Left renal cortex interstitium (tissue), 4 donors: ENCODE measurements at regions not wholly inside any gene's neighbourhood (a gene's known extent, or its start where the extent isn't known, plus 50 kb on each side); places are given as distances from the start of the nearest gene placed in this dataset.

Experiments used
- DNase-seq, 4 donors: peaks; one replicate each; pipeline ENCODE4 v3.0.0-alpha.2; 2013; ENCODE audit warnings: low read depth in 4 of 4, low spot score in 2 of 4, missing footprints in 1 of 4

DNA sequence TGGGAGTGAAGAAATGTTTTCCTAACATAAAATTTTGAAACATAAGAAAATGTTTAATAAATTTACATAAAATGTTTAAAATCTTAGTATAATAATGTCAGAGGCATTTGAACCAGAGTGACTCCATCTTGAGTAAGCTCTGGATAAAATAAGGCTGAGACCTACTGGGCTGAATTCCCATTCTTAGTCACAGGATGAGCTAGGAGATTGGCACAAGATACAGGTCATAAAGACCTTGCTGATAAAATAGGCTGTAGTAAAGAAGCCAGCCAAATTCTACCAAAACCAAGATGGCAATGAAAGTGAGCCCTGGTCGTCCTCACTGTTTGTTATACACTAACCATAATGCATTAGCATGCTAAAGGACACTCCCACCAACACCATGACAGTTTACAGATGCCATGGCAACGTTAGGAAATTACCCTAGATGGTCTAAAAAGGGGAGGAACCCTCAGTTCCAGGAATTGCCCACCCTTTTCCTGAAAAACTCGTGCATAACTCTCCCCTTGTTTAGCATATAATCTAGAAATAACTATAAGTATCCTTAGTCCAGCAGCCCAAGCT, 1184.0 kb downstream of the UQCRFS1 start:
- no peak for DNase-seq

DNA sequence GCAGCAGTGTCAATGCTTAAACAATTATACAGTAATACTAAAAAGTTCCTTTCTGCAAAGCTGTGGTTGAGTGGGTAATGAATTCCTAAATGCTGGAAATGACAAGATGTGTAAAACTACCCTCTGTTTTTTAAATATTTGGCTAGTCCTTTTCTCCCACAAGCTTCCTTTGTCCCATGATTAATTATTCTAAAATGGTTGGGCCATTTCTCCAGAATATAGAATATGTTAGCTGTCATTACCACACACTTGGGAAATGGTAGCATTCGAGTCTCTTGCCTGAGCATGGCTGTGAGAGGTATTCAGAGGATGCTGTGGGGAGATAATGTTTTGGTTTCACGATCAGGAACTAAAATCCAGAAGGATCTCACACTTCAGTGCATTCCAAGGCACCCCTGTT, 1185.8 kb downstream of the UQCRFS1 start:
- no peak for DNase-seq

DNA sequence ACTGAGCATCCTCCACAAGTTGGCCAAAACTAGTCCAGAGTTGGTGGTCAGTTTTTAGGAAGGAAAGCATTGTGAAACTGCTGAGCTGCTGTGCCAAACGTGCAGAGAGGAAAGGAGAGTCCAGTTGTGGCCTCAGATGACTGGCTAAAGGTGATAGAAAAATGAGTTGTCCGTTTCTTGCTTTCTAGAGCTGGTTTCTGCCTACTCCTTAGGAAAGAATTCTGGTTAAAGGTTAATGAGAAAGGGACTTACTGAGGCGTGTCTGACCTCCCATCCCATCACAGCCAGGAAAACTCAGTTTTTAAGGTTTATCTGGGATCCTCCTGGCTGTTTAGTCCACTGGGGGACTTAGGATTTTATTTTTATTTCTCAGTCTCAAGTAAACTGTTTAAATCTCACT, 1186.3 kb downstream of the UQCRFS1 start:
- DNase-seq: no peak

DNA sequence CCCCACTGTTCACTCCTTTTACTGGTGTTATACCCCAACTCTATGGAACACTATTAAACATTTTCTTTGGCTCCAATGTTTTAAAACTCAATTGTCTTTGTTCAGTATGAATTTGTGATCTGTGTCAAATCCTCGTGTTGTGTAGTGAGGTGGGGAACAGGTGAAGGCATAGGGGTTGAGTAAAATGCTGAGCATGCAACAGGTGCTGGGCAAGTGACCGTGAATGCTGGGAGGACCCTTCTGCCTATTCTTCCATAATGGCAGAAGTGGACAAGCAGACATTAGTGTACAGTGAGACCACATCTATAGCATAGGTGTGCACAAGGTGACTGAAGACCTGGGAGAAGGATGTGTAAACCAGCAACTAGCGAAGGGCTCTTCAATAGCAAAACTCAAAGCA, 1188.0 kb downstream of the UQCRFS1 start:
- DNase-seq: no peak

GRCh38 chr19:28023064-28023463, 1189.9 kb downstream of the UQCRFS1 start:
- no peak for DNase-seq

DNA sequence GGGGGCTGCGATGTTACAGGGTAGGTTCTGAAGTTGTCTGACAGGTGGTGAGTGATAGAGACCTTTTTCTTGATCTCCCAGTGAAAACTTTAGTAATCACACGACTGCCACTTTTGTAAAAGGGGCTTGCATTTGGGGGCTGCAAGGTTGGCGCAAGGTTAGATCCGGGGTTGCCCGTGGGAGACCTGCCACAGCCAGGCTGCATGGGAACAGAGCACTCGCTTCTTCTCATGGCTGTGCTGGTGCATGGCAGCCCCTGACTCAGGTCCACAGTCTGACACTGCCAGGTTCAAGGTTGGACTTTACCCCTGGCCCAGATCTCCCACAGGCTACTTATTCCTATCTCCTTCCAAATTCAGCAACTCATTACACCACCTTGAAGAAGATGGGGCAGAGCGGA, 1190.4 kb downstream of the UQCRFS1 start:
- no peak for DNase-seq

DNA sequence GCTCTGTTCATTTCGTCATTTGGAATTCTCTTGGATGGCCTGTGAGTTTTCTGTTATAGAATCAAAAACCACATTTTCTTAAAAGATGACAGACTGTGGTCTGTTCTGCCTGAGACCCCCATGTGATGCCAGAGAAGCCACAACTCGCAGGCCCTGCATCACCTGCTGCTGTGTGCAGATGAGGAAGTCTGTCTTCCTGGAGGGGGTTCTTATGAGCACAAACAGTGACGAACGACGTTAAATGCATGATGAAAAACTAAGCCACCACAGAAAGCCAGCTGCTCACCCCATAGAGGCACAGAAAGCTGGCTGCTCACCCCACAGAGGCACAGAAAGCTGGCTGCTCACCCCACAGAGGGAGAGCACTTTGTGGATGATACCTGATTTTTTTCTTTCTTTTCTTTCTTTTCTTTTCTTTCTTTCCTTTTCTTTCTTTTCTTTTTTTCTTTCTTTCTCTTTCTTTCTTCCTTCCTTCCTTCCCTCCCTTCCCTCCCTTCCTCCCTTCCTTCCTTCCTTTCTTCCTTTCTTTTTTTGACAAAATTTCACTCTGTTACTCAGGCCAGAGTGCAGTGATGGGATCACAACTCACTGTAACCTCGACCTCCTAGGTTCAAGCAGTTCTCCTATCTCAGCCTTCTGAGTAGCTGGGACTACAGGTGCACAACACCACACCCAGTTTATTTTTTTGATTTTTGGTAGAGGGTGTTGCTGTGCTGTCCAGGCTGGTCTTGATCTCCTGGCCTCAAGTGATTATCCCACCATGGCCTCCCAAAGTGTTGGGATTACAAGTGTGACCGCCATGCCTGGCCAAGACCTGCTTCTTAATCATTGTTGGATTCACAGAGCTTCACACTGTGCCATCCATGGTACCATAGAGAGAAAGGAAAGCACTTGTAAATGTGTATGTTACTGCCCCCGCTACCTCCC, 1191.4 kb downstream of the UQCRFS1 start:
- DNase-seq: no peak

DNA sequence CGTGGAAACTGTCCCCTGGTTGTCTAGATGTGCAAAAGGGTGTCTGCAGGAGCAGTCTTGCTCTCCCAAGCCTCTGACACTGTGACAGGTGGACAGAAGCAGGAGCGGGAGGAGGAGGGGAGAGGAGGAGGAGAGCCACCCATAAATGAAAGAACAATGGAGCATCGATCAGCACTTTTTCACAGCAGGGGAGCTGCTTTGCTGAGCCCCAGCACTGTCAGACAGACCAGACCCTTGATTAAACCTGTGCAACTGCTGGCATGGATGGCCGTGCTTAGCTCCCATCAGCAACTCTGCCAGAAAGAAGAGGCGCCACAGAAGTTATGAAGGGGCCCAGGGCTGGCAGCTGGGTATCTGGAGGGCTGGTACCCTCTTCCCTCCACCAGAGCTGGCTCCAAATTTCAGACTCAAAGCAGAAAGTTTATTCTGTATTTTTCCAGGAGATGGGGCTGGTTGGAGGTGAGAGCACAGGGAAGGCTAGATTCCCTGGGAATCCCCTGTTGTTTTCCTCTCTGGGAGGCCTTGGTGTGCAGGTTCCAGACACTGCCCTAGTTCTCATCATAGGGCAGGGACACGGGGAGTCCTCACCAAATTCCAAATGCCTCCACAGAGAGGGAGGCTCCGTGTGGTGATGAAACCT, 1192.2 kb downstream of the UQCRFS1 start:
- DNase-seq: no peak

- DNase-seq: no peak
Measured at GRCh38 chr19:28019901-28020300, 1193.0 kb downstream of the UQCRFS1 start.

DNA sequence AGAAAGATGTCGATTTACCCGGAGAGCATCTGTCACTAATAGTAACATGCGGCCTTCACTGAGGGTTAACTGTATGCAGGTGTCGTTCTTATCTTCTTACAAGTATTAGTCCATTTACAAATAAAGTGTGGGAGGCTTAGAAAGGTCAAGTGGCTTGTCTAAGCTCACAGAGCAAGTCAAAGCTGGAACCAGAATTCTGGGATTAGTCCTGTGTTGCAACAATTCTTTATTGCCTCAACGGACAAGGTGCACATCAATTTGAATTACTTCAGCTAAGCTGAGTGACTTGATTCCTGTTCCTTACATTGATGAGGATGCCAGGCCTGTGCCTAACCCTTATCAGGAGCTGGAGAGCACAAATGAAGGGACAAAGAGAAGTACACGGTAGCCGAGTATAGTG, 1193.6 kb downstream of the UQCRFS1 start:
- no peak for DNase-seq

GRCh38 chr19:28018499-28018898, 1194.5 kb downstream of the UQCRFS1 start:
- no peak for DNase-seq

DNA sequence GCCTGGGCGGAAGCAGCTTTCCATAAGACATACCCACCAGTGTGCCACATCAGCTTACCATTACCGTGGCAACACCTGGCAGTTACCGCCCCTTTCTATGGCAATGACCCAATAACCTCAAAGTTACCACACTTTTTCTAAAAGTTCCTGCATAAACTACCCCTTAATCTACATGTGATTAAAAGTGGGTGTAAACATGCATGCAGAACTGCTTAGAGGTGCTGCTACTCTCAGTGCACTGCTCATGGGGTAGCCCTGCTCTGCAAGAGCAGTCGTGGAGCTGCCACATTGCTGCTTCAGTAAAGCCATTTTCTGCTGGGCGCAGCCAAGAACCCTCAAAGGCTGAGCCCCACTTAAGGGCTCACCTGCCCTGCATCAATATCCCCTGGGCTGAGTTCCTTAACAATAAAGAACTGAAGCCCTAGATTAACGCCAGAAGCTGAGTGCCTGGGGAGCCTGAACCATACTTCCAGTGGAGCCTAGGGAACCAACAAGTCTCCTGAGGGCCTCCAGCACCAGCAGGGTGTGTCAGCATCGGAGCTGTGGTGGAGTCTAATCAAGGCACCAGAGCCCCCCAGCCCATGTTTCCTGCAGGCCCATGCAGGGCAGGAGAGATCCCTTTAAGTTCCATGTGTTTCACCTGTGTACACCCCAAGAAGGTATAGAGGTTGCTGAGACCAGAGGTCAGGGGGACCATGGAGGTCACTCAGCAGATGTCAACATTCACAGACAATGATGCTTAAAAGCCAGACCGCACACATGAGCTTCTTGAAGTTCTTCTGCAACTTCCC, 1198.1 kb downstream of the UQCRFS1 start:
- no peak for DNase-seq

DNA sequence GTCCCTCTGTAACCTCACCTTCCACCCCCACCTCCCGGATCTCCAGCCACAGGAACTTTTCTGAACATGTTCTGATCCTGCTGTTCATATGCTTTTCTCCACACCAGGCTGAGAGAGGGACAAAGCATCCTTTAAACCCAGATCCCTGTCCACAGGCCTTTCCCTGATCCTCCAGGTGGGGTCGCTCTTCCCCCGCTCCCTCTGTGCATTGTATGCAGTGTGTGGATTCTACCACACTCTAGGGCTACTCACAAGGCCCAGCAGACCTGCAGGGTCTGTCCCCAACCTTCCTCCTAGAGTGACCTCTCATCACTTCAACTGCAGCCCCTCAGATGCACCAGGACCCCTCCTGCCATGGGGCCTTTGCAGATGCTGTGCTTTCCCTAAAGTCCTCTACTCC, 1200.6 kb downstream of the UQCRFS1 start:
- DNase-seq: no peak

GRCh38 chr19:28010656-28011055, 1202.3 kb downstream of the UQCRFS1 start:
- no peak for DNase-seq

GRCh38 chr19:28009696-28010095, 1203.3 kb downstream of the UQCRFS1 start:
- no peak for DNase-seq

DNA sequence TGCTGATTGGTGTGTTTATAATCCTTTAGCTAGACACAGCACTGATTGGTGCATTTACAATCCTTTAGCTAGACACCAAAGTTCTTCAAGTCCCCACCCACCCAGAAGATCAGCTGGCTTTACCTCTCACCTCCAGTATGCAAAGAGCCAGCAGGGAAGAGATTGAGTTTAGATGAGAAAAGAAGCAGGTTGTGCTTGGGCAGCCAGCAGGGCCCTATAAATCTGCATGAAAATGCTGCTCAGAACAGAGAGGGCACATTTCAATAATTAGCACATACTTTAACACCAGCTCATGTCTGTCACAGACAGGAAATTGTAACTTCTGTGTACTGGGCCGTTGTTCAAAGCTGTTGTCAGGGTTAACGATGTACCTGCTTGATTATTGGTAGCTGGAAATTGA, 1204.3 kb downstream of the UQCRFS1 start:
- no peak for DNase-seq

DNA sequence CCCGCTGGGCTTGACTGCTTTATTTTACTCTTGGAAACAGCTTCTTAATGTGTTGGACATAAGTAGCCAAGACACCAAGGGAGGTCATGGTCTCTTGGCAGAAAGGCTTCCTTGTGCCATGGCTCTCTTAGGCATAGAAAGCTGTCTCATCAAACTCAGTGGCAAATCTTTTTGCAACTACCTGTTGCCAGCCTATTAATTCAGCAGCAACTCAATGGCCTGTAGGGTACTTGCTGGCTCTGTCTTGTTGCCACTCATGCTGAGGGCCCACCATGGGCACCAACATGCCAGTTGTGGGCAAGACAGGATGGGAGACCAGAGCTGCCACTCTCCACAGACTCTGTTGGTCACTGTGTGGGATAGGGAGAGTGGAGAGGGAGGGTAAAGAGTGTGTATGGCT, 1209.4 kb downstream of the UQCRFS1 start:
- no peak for DNase-seq

DNA sequence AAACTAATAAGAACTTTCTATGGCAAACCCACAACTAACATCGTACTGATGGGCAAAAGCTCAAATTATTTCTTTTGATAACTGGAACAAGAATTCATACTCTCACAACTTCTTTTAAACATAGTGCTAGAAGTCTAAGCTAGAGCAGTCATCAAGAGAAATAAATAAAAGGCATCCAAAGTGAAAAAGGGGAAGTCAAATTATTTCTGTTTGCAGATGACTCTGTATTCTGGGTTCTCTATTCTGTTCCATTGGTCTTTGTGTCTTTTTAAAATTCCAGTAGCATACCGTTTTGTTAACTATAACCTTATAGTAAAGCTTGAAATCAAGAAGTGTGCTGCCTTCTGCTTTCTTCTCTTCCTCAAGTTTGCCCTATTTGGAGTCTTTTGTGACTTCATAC, 1215.9 kb downstream of the UQCRFS1 start:
- DNase-seq: no peak

- DNase-seq: peak in 3 of 4 donors; percentile 28 to 49 (median 46)
Measured at GRCh38 chr19:27993619-27994570, 1219.1 kb downstream of the UQCRFS1 start.

DNA sequence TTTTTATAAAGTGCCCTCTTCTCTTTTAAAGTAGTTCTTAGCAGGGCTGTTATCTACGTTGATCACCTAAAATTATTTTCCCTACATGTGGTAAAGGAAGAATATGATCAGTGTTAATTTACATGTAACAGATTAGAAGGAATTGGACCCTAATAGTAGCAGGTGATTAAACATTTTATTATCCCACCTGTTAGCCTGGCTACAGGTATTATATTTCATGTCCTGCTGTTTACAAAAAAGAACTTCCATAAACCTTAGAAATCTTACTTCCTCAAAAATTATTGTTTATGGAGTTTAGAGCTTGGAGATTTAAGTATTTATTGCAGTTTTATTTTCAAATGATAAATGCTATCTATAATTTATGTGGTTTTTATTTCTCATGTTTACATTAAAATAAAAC, 1226.7 kb downstream of the UQCRFS1 start:
- DNase-seq: no peak
